ENCODE measurements at regions not wholly inside any gene's neighbourhood (a gene's known extent, or its start where the extent isn't known, plus 50 kb on each side); places are given as distances from the start of the nearest gene placed in this dataset.

- no peak for TF ChIP-seq EZH2 (IDR thresholded peaks at IDR 0.05; ENCODE audit: insufficient read depth, poor library complexity, severe bottlenecking)
- no peak for TF ChIP-seq EZH2phosphoT487 (IDR thresholded peaks at IDR 0.05; ENCODE audit: insufficient read depth, low read depth)
Observed at GRCh38 chr6:88377976-88378568, 211.9 kb upstream of the CNR1 start.
